Cerebellar cortex (tissue), 1 donor: ENCODE measurements at regions not wholly inside any gene's neighbourhood (a gene's known extent, or its start where the extent isn't known, plus 50 kb on each side); places are given as distances from the start of the nearest gene placed in this dataset.
"Not testable (repeated sequence)": the region's sequence is repeated elsewhere in the genome, so short reads cannot be mapped to it uniquely, and the experiment has no call there.

Experiments used
- DNase-seq: peaks from one replicate; pipeline ENCODE4 v3.0.0-alpha.2; 2015; ENCODE audit warnings: low spot score

DNA sequence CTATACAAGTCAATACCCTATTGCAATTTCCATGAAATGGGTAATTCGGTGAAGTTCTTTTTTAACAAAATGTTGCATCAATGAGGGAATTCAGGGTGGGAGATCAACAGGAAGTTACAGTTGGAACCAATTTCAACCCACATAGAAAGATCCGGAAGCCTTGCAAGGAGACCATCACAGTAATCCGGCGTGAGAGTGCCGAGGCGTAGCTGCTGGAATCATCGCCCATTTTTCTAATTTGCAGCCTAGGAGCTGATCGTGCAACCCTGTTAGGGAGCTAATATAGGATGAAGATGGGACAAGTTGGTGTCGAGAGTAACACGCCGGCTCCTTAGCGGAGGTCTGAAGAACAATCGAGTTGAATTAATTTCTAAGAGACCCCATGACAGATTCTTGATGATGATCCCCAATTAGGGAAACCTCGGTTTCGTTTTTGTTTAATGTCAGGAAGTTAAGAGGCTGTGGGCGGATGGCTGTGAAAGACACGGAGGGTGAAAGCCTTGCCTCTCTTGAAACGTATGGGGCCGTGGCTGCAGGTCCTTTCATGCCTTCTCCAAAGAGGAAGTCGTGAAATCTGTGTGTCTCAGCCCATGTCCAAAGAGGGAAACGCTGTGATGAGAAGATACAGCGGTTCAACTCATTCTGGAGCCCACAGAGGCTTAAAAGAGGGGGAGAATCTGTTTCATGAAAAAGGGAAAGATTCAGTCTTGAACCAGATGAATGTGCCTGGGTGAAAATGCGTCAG, 51.2 kb upstream of the CARD11 start:
- no peak for DNase-seq

DNA sequence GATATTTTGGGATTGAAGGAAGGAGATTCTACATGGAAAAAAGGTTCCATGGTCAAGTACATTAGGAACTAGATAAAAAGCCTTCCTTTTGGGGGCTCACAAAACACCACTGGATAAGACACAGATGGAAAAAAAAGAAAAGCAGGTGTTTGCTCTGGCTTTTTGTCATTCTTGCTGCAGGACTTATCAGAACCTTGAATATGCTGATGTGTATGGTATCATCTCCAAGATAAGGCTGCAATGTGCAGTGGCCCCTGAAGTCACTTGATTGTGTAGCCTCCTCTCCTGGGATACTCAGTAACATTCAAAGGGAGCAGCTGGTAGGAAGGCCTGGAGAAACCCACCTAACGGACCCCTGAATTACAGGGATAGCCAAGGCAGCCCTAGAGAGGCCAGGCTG, 54.1 kb upstream of the CARD11 start:
- DNase-seq: no peak

DNA sequence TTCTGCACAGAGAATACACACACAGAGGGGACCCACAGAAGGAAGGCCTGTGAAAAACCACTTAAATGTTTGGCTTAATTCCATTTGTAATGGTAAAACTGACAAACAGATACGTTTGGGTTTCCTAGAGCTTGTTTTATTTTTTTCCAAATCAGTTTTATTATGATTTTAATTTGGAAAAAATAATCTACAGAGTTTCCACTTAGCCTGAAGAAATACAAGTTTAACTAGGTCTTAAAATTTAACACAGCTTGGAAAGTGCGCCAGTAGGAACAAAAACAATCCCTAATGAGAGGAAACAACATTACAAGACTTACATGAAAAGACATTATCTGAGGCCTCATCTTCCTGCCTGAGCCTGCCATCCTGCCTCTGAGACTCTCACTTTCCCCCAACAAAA, 58.5 kb upstream of the CARD11 start:
- no peak for DNase-seq

DNA sequence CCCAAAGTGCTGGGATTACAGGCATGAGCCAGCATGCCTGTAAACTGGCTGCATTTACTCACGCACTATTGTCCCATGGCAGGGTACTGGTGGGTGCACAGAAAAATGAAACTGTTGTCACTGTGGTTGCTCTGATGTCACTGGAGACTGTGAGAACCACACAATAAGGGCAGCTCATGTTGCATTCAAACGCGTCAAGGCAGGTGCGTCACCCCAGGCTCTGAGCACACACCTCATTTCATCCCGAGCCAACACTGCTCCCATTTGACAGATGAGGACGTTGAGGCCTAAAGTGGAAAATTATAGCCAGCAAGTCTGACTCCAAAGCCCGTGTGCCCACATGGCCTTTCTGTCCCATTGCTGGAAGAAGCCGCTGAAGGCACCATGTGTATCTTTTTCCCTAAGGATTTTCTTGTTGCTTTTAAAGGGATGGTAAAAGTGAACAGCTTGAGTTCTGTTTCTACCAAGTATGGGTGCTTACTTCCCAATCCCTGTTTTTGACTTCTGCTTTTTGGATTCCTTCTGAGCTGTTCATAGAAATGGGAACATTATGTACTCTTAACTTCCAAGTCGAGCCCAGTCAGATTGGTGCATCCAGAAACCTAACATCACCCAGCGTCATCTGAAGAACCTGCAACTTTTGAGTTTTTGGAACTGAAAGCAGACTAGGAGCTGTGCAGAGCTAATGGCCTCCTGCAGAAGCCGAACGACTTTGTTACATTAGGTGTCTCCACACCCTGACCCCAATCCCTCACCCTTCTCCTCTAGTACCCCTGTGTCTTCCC, 60.1 kb upstream of the CARD11 start:
- no peak for DNase-seq

DNA sequence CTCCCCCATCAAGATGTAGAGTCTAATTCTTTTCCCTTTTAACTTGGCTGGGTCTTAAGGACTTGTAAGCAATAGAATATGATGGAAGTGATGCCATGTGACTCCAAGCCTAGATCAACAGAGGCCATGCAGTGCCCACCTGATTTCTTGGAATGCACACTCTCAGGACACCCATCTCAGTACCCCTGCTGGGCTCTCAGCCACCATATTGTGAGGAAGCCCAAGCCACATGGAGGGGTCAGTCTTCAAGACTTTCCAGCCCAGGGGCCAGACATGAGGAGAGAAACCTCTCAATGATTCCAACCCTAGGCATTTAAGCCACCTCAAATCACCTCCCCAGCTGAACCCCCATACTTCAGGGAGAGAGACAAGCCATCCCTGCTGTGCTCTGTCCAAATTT, 62.2 kb upstream of the CARD11 start:
- DNase-seq: no peak

DNA sequence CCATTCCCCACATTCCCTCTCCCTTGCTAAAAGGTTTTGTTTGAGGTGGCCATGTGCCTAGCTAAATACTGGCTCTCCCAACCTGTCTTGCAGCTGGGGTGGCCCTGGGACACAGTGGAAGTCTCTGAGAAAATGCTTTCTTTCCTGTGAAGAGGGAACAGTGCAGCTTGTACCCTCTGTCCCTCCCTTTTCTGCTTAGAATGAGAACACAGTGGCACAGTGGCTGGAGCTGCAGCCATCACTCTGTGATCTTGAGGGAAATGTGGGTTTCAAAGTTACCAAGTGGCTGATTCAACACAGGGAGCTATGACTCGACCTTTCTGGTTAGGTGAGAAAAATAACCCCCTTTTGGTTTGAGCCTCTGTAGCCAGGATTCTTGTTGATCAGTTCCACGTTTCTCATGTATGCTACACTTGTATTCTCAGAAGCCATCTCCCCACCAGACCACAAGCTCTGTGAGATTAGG, 62.7 kb upstream of the CARD11 start:
- no peak for DNase-seq

DNA sequence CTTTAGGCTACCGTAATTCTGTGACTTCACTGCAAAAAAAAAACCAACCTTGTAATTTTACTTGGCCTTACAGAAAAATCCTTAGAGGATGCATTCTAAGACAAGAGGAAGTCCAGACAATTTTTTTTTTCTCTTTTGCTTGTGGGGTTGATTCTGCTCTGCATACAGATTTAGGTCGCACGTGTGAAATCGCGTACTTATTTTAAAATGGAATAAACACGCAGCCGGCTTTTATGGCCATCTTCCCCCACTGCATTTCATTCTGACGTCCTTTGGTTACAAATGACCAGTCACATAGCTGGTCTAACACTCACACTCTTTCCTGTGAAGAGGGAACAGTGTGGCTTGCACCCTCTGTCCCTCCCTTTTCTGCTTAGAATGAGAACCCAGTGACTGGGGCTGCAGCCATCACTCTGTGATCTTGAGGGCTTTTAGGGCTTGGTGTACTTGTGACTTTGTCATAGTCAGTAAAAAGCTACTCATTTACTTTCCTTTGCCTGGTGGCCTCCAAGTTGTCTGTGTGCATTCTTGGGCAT, 63.6 kb upstream of the CARD11 start:
- no peak for DNase-seq

DNA sequence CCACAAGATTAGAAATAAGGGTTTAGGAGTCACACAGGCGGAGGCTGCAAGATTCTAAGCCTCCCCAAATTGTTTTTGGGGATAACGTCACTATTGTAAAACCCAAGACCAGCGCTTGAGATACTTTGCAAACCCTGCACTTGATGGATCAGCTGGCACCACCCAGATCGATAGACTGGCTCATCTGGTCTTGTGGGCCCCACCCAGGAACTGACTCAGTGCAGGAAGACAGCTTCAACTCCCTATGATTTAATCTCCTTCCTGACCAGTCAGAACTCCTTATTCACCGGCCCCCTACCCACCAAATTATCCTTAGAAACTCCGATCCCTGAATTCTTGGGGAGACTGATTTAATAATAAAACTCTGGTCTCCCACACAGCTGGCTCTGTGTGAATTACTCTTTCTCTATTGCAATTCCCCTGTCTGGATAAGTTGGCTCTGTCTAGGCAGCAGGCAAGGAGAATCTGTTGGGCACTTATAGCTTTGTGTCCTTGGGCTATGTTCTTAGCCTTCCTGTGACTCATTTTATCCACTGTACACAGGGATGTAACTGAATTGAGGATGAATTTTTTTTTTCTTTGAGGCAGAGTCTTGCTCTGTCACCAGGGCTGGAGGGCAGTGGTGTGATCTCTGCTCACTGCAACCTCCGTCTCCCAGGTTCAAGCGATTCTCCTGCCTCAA, 64.4 kb upstream of the CARD11 start:
- no peak for DNase-seq

DNA sequence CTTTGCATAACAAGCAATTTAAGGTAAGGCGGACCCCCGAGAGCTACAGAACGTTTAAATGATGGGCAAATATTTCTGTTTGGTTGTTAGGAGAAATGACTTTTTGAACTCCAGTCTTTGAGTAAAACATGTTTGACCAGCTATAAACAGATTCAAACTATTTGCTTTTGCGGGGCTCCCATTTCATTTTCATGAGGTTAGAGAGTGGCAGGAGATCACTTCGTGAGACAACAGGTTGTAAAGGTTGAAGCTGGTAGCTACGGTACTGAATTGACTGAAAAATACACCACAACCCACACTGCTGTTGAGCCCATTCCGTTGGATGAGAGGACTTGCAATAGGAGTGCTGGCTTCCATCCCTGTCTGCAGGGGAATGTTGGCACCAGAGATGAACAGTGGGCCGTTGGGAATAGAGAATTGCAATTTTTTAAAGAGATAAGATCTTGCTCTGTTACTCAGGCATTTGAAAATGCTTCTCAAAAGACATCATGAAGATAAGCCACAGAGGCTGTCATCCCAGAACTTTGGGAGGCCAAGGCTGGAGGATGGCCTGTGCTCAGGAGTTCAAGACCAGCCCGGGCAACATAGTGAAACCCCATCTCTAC, 65.7 kb upstream of the CARD11 start:
- no peak for DNase-seq

DNA sequence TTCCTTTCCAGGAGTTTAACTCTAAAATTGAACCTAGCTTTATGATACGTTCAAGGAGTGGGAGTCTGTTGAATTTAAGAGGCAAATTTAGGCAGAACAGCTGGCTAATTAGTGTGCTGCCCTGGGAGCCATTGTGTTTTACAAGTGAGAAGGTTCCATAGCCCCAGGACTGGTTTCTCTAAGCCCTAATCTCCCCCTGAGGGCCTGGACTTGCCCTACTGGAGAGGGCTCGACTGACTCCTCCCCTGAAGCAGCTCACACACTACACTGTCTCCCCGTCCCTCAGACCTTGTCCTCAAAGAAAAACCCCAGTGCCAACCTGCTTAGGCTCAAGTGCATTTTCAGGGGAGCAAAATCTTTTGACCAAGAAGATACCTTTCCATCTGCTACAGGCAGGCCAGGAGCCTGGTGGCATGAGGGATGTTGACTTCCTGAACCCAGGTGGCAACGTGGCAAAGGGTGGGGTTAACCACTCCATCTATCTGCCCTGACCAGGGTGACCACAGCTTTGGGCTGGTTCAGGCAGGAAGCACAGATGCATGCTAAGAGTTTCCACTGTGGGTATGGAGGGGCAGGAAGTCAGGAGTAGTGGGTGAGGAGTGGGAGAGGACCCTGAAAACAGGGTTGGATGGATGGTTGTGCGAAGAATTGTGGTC, 68.9 kb upstream of the CARD11 start:
- DNase-seq: no peak

DNA sequence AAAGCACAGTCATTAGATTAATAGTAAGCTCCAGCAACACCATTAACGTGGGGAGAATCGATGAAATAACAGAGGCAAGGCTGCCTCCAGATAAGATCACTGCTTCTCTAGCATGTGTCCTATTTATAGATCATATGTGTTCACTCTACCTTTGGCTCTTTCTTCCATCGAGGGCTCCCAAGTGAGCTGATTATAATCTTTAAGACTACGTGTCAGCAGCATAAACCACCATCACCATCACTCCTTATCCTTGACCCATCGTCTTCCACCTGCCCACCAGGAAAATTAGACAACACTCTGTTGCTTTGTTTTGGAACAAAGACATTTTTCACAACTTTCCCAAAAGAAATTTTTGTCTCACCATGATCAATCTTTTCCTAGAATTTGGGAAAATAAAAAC, 71.2 kb upstream of the CARD11 start:
- DNase-seq: no peak

DNA sequence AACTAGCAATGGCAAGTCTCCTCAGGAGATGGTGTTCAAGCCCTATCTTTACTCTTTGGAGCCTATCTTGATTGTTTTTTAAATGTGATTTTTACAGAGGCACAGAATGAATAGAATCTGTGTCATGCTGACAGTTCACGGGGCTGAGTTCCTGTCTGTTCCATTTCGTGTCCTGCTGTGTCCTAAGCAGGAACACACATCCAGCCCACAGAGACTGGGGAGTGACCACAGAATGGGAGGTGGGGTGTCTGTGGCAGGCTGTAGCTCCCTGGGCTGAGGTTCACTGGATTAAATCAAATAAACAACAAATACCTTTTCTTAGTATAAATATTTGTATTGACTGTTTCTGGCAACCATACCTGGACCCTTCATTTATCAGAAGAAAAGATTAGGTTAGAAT, 73.4 kb upstream of the CARD11 start:
- no peak for DNase-seq

DNA sequence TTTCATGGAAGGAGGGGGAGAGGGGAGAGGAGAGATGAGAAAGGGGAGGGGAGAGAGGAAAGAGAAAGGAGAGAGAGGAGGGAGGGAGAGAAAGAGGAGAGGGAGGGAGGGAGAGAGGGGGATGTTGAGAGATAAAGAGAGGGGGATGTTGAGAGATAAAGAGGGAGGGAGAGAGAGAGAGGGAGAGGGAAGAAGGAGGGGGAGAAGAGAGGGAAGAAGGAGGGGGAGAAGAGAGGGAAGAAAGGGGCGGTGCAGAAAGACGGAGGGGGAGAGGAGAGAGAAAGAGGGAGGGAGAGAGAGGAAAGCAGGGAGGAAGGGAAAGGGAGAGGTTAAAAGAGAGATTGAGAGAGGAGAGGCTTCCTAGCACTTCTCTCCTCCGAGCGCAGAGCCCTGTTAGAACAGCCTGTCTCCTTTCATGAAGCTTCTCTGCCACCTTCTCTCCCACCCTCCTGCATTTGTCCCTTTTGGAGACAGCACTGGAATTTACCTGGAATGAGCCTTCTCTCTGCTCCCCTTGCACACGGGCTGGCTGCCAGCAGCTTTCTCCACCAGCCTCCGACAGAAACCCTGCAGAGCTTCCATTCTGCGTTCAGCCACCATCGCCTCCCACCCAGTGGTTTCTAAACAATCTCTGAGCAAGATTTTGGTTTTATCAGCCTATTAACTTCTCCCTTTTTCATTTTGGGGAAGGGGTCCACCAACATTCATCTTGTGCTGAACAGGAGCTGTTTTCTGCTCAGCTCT, 74.0 kb upstream of the CARD11 start:
- no peak for DNase-seq

DNA sequence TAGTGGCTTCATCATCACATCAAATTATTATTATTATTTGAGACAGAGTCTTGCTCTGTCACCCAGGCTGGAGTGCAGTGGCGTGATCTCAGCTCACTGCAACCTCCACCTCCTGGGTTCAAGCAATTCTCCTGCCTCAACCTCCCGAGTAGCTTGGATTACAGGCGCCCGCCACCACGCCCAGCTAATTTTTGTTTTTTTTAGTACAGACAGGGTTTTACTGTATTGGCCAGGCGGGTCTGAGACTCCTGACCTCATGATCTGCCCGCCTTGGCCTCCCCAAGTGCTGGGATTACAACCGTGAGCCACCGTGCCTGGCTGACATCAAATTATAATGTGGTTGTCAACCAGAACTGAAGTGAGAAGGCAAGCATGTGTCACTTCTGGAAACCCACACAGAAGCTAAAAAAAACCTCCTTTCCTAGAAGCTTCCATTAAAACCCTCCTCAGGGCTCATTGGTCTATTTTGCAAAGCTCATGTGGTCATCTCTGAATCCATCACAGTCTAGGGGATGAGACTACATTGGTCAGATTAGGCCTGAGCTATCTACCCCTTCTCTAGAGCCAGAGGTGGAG, 75.8 kb upstream of the CARD11 start:
- not testable (repeated sequence) for DNase-seq

DNA sequence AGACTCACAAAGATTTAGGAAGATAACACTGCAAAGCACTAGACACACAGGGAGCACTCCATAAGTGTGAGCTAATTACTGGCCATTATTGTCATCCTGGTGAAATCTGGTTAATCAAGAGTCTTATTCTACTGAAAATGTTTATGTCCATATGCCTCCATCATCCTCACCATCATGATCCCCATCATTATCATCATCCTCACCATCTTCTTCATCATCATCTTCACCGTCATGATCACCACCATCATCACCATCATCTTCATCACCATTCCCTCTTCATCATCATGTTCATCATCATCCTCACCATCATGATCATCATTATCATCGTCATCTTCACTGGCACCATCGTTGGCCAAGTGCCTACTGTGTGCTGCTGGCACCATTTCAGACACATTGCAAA, 76.3 kb upstream of the CARD11 start:
- DNase-seq: no peak

DNA sequence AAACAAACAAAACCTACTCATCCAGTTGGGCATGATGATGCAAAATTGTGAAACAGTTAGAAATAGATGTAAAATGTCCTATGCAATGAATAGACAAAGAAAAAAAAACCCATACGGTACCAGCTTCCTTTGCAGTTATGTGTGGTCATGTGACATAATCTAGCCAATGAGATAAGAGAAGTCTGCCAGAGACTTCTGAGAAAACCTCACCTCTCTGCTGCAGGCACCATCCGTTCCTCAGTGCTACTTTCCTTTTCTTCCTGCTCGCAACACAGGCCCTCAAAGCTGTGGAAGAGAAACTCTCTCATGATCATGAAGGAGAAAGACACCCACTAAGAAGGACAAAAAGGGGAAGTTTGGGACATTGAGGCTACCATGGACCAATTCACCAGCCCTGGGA, 76.8 kb upstream of the CARD11 start:
- DNase-seq: no peak

DNA sequence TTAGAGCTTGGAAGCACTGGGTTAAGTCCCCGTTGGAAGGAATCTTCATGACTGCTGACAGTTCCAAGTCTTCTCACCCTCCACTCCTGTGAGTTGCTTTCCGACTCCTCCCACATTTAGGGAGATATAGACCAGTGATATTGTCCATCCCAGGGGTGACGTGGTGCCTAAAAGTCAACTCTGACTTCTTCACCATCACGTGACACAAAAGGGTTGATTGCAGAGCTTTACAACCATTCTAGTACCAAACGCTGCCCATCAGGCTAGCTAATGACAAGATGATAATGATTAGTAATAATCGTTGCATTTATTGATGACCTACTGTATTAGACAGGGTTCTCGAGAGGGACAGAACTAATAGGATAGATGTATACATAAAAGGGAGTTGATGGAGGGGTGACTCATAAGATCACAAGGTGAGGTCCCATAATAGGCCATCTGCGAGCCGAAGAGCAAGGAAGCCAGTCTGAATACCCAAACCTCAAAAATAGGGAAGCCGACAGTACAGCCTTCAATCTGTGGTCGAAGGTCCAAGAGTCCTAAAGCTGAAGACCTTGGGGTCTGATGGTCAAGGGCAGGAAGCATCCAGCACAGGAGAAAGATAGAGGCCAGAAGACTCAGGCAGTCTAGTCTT, 85.3 kb upstream of the CARD11 start:
- no peak for DNase-seq

DNA sequence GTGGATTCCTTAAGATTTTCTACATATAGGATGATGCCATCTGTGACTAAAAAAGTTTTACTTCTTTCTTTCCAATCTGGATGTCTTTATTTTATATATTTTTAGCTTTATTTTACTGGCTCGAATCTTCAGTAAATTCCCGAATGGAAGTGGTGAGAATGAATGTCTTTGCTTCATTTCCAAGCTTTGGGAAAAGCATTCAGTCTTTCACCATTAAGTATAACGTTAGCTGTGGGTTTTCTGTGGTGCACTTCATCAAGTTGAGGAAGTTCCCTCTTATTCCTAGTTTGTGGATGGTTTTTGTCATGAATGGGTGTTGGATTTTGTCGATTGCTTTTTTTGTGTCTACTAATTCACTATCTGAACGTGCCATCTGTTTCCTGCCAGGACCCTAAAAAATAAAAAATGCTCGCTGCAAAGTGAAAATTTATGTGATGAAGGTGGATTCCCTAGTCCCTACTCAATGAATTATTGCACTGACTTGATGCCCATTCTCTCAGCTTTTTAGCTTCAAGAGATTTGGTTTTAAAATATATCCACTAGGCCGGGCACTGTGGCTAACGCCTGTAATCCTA, 90.2 kb upstream of the CARD11 start:
- DNase-seq: no peak

DNA sequence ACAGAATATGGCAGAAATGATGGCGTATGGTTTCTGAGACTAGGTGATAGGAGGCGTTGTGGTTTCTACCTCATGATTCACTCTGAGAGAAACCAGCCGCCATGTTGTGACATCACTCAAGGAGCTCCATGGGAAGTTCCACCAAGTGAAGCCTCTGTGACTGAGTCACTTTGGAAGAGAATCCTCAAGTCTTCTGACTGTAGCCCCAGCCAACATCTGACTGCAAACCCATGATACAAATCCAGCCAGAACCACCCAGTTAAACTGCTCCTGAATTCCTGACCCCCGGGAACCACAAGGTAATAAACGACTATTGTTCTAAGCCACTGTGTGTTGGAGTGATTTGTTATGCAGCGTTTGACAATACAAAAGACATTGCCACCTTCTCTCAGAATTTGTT, 91.1 kb upstream of the CARD11 start:
- no peak for DNase-seq

DNA sequence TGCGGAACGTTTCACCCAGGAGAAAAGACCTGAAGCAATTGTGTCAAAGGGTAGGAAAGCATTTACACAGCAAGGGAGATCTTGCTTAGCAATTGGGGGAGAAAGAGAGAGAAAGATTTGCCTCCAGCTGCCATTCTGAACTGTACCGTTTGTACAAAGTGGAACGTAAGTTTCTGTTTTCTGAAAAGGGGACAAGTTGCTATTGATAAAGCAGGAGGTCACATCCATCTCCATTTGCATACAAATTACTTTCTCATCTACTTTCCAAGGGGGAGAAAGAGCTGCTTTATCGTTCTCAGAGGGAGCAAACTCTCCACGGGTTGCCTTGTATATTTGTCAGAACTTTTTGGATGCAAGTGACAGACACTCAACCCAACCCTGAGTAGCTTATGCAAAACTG, 92.0 kb upstream of the CARD11 start:
- no peak for DNase-seq
